ENCODE measurements at regions not wholly inside any gene's neighbourhood (a gene's known extent, or its start where the extent isn't known, plus 50 kb on each side); places are given as distances from the start of the nearest gene placed in this dataset.

DNA sequence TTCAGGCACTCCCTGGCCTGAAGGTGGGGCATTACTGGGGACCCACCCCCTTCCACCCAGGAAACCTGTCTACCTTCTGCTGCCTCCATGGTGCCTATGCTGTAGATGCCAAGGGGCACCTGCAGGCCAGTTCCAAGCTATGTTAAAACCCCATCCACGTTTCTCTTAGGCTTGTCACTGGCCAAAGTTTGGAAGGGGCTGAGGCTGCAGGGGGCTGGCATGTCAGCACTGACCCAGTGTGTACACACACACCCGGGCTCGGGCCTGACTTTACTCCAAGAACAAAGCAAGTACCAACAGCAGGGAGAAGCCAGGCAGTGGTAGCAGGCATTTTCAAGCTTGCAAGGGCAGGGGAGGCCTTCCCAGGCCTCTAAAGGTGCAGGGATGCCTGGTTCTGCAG lies 53.8 kb upstream of the PCDH15 start:
- H3K27ac ChIP-seq, result no peak overlapping the region
- TF ChIP-seq, protein P1, sequence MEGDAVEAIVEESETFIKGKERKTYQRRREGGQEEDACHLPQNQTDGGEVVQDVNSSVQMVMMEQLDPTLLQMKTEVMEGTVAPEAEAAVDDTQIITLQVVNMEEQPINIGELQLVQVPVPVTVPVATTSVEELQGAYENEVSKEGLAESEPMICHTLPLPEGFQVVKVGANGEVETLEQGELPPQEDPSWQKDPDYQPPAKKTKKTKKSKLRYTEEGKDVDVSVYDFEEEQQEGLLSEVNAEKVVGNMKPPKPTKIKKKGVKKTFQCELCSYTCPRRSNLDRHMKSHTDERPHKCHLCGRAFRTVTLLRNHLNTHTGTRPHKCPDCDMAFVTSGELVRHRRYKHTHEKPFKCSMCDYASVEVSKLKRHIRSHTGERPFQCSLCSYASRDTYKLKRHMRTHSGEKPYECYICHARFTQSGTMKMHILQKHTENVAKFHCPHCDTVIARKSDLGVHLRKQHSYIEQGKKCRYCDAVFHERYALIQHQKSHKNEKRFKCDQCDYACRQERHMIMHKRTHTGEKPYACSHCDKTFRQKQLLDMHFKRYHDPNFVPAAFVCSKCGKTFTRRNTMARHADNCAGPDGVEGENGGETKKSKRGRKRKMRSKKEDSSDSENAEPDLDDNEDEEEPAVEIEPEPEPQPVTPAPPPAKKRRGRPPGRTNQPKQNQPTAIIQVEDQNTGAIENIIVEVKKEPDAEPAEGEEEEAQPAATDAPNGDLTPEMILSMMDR (conservative IDR thresholded peaks at IDR 0.05), result no peak

DNA sequence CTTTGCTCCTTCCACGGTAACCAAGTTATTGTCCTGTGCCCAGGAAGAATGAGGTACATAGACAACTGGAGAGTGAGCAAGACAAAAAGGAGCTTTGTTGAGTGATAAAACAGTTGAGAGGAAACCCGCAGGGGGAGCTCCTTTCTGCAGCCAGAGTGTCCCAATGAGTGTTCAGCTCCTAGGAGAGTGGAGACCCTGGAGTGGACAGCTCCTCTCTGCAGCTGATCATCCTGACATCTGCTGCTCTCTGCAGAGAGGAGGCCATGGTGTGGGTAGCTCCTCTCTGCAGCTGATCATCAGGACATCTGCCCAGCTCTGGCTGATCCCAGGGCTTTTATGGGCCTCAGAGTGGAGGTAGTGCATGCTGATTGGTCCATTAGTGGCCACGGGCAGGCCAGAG lies 53.4 kb upstream of the PCDH15 start:
- TF ChIP-seq, protein P1 (conservative IDR thresholded peaks at IDR 0.05), result no peak
- no peak overlapping the region for H3K27ac ChIP-seq

DNA sequence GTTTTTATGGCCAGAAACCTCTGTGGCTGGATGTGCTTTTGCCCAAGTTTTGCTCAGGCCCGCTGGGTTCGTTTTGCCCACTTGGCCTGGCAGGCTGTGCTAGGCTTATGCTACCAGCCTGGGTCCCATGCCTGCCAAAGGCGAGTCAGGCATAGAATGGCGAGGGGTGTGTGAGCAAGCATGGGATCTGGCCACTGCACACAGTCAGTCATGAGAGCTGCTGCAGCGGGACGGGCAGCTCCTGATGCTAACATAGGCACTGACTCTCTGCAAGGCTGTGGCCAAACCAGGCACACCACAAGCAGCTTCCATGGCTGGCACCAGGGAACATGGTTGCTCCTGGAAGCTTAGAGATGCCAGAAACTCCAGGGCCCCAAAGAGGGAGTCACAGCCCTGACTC lies 52.9 kb upstream of the PCDH15 start:
- H3K27ac ChIP-seq, result no peak overlapping the region
- TF ChIP-seq, protein P1 (conservative IDR thresholded peaks at IDR 0.05), result no peak

Data from VCaP (cell line).